Common myeloid progenitor, CD34-positive (primary cell): ENCODE measurements at regions not wholly inside any gene's neighbourhood (a gene's known extent, or its start where the extent isn't known, plus 50 kb on each side); places are given as distances from the start of the nearest gene placed in this dataset.

Source experiments
- CTCF ChIA-PET: fragments of 350-600 bp; sonication (Branson Sonifier 250); formaldehyde crosslinking; loops from one replicate; lab custom pipeline; 2021; ENCODE audit warnings: antibody characterized with exemption; lab: Charles Lee
- POLR2A ChIA-PET: fragments of 350-600 bp; sonication (Branson Sonifier 250); formaldehyde crosslinking; loops from one replicate; lab custom pipeline; 2021; ENCODE audit warnings: antibody characterized with exemption; lab: Charles Lee
- DNase-seq, 3 donors: peaks; one replicate each; pipeline versions ENCODE4 v3.0.0 to v3.0.0-alpha.2; 2013
- H3K27ac ChIP-seq, 2 experiments: 1 replicate in 1 of 2; 2 replicates in 1 of 2; pipeline ENCODE4 v1.7.0; 2013; ENCODE audit warnings: inconsistent platforms in 2 of 2, low read length in 2 of 2, mild to moderate bottlenecking in 2 of 2, low read depth in 1 of 2, moderate library complexity in 1 of 2; ENCODE audit not compliant: severe bottlenecking in 2 of 2, insufficient read depth in 1 of 2, poor library complexity in 1 of 2
- H3K27me3 ChIP-seq, 5 experiments: replicated peaks in 2 of 5; 1 replicate in 3 of 5; 2 replicates in 2 of 5; pipeline versions ENCODE4 v1.6.1 to v1.7.0; 2013; ENCODE audit warnings: low read length in 4 of 5, mild to moderate bottlenecking in 2 of 5, moderate library complexity in 2 of 5, inconsistent platforms in 1 of 5; ENCODE audit not compliant: insufficient read depth in 5 of 5, control insufficient read depth in 4 of 5
- H3K36me3 ChIP-seq, 4 experiments: 1 replicate in 2 of 4; 2 replicates in 2 of 4; pipeline versions ENCODE4 v1.6.1 to v1.7.0; 2013; ENCODE audit warnings: low read length in 3 of 4, control low read depth in 1 of 4, mild to moderate bottlenecking in 1 of 4; ENCODE audit not compliant: control insufficient read depth in 4 of 4, insufficient read depth in 4 of 4
- H3K4me1 ChIP-seq, 4 experiments: 1 replicate in 3 of 4; 2 replicates in 1 of 4; pipeline versions ENCODE4 v1.6.1 to v1.7.1; 2013; ENCODE audit warnings: low read length in 3 of 4, mild to moderate bottlenecking in 3 of 4, control low read depth in 1 of 4, inconsistent platforms in 1 of 4, moderate library complexity in 1 of 4; ENCODE audit not compliant: control insufficient read depth in 4 of 4, insufficient read depth in 4 of 4; ENCODE audit errors: control extremely low read depth in 1 of 4
- H3K4me3 ChIP-seq, 7 experiments: 1 replicate in 4 of 7; 2 replicates in 3 of 7; pipeline versions ENCODE4 v1.5.1 to v1.7.0; 2013; ENCODE audit warnings: mild to moderate bottlenecking in 7 of 7, low read length in 6 of 7, moderate library complexity in 6 of 7, inconsistent platforms in 2 of 7, low read depth in 2 of 7, control low read depth in 1 of 7; ENCODE audit not compliant: insufficient read depth in 4 of 7, control insufficient read depth in 1 of 7; ENCODE audit errors: extremely low read depth in 1 of 7
- H3K9me3 ChIP-seq, 5 experiments: 1 replicate in 4 of 5; 2 replicates in 1 of 5; pipeline versions ENCODE4 v1.6.1 to v1.7.1; 2013; ENCODE audit warnings: low read length in 4 of 5, mild to moderate bottlenecking in 2 of 5, inconsistent platforms in 1 of 5, low read depth in 1 of 5, moderate library complexity in 1 of 5; ENCODE audit not compliant: control insufficient read depth in 4 of 5, insufficient read depth in 2 of 5; ENCODE audit errors: control extremely low read depth in 1 of 5
- WGBS: methylation state at CpG from one replicate; pipeline ENCODE4 v1.1.5; 2013; ENCODE audit not compliant: insufficient coverage; 5-methylcytosine and 5-hydroxymethylcytosine counted together

GRCh38 chr5:67318746-67319145, 122.1 kb upstream of the CD180 start:
- CTCF ChIA-PET = no interaction called here

GRCh38 chr5:67317603-67318002, 121.0 kb upstream of the CD180 start:
- ChIA-PET POLR2A (no interaction called here), CTCF (no interaction called here)
- no peaks in the 10 kb centered on the region for H3K27me3 ChIP-seq
- DNase-seq = no peak
- no peak overlapping the region for H3K27ac ChIP-seq
- H3K4me1 ChIP-seq = no peaks in the 10 kb centered on the region
- peaks cover 0 to 3% (median 0%) of the 10 kb centered on the region in 5 experiments for H3K9me3 ChIP-seq
- no peak overlapping the region for H3K4me3 ChIP-seq
- no peaks in the 10 kb centered on the region for H3K36me3 ChIP-seq

More at GRCh38 chr5:67318746-67319145, 122.1 kb upstream of the CD180 start:
- Histone ChIP-seq H3K9me3 (peaks cover 0 to 3% (median 0%) of the 10 kb centered on the region in 5 experiments), H3K27ac (no peak overlapping the region), H3K36me3 (no peaks in the 10 kb centered on the region), H3K27me3 (no peaks in the 10 kb centered on the region), H3K4me3 (no peak overlapping the region), H3K4me1 (no peaks in the 10 kb centered on the region)
- no peak for DNase-seq
- POLR2A ChIA-PET = interaction anchor here (0.7 kb wide), 1 partner anchor 1554 kb away, joined by 3 read pairs; no protein-coding TSS in a partner anchor
- WGBS = 100% methylated on average over 8 of the region's 15 CpGs

DNA sequence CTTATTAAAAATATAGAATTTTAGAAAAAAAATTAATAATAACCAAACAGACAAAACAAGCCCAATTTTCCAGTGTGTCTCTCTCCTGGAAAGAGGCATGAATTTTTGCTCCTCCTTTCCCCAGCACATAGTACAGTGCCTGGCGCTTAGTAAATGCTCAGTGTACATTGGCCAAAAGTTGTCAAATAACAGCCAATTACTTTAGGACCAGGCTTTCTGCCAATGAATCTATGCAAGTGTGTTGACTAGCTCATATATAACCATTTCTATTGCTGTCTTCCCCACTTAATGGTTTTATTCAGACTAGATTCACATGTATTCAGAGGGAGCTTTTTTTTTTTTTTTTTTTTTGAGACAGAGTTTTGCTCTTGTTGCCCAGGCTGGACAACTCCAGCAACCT, 120.1 kb upstream of the CD180 start:
- Histone ChIP-seq H3K36me3 (no peaks in the 10 kb centered on the region), H3K9me3 (peaks cover 0 to 3% (median 0%) of the 10 kb centered on the region in 5 experiments), H3K4me3 (no peak overlapping the region), H3K27me3 (no peaks in the 10 kb centered on the region), H3K4me1 (no peaks in the 10 kb centered on the region), H3K27ac (no peak overlapping the region)
- ChIA-PET CTCF (no interaction called here), POLR2A (no interaction called here)
- no peak for DNase-seq
- 100% methylated on average over 1 of the region's 1 CpG for WGBS

- peaks cover 0 to 3% (median 0%) of the 10 kb centered on the region in 5 experiments for H3K9me3 ChIP-seq
- ChIA-PET POLR2A (no interaction called here), CTCF (interaction anchor here (1.2 kb wide), 1 partner anchor 62 kb away, joined by 4 read pairs; no protein-coding TSS in a partner anchor)
- DNase-seq = no peak
- H3K36me3 ChIP-seq = no peaks in the 10 kb centered on the region
- no peak overlapping the region for H3K27ac ChIP-seq
- no peaks in the 10 kb centered on the region for H3K4me1 ChIP-seq
- WGBS = 66% methylated on average over 2 of the region's 7 CpGs
- no peak overlapping the region for H3K4me3 ChIP-seq
- H3K27me3 ChIP-seq = no peaks in the 10 kb centered on the region
Measured at GRCh38 chr5:67315082-67315989, 118.7 kb upstream of the CD180 start.

- 100% methylated on average over 1 of the region's 2 CpGs for WGBS
- CTCF ChIA-PET = no interaction called here
- H3K36me3 ChIP-seq = no peaks in the 10 kb centered on the region
- H3K4me1 ChIP-seq = no peaks in the 10 kb centered on the region
- no peak overlapping the region for H3K27ac ChIP-seq
- POLR2A ChIA-PET = no interaction called here
- H3K9me3 ChIP-seq = peaks cover 0 to 9% (median 0%) of the 10 kb centered on the region in 5 experiments
- no peak overlapping the region for H3K4me3 ChIP-seq
- H3K27me3 ChIP-seq = no peaks in the 10 kb centered on the region
- no peak for DNase-seq
Measured at GRCh38 chr5:67311701-67312100, 115.1 kb upstream of the CD180 start.

- Histone ChIP-seq H3K27ac (no peak overlapping the region), H3K4me1 (peaks cover 0 to 4% (median 3%) of the 10 kb centered on the region in 4 experiments), H3K9me3 (peaks cover 0 to 9% (median 0%) of the 10 kb centered on the region in 5 experiments), H3K36me3 (no peaks in the 10 kb centered on the region), H3K27me3 (no peaks in the 10 kb centered on the region), H3K4me3 (no peak overlapping the region)
- WGBS = no CpG with 5 or more reads among the region's 2 CpGs
- no peak for DNase-seq
- ChIA-PET POLR2A (no interaction called here), CTCF (no interaction called here)
Measured at GRCh38 chr5:67311208-67311607, 114.6 kb upstream of the CD180 start.

GRCh38 chr5:67310740-67311139, 114.1 kb upstream of the CD180 start:
- no peaks in the 10 kb centered on the region for H3K36me3 ChIP-seq
- WGBS = no CpG with 5 or more reads among the region's 2 CpGs
- DNase-seq = no peak
- H3K9me3 ChIP-seq = peaks cover 0 to 9% (median 0%) of the 10 kb centered on the region in 5 experiments
- no peaks in the 10 kb centered on the region for H3K27me3 ChIP-seq
- ChIA-PET CTCF (no interaction called here), POLR2A (no interaction called here)
- H3K4me3 ChIP-seq = no peak overlapping the region
- H3K4me1 ChIP-seq = peaks cover 0 to 9% (median 6%) of the 10 kb centered on the region in 4 experiments
- no peak overlapping the region for H3K27ac ChIP-seq
